ENCODE measurements at regions not wholly inside any gene's neighbourhood (a gene's known extent, or its start where the extent isn't known, plus 50 kb on each side); places are given as distances from the start of the nearest gene placed in this dataset.
A peak's percentile ranks its signal among the peaks of the same experiment; 100 is the strongest.

GRCh38 chr5:8581047-8581446 is 712.1 kb downstream of the MTRR start:
- no peak for TF ChIP-seq POLR2A (IDR thresholded peaks at IDR 0.05; ENCODE audit: low read depth, low read length)
- TF ChIP-seq TAF1 (IDR thresholded peaks at IDR 0.05; ENCODE audit: borderline replicate concordance, low read depth, low read length) = no peak
- TF ChIP-seq POLR2AphosphoS5 (IDR thresholded peaks at IDR 0.05; ENCODE audit: low read depth, low read length) = no peak
- no peak for DNase-seq (ENCODE audit: insufficient read length)
- no peak for FAIRE-seq

GRCh38 chr5:8585230-8586018 is 716.5 kb downstream of the MTRR start:
- FAIRE-seq (no peak), DNase-seq (ENCODE audit: insufficient read length) (no peak)
- TF ChIP-seq POLR2AphosphoS5 (IDR thresholded peaks at IDR 0.05; ENCODE audit: low read depth, low read length) (no peak), POLR2A (IDR thresholded peaks at IDR 0.05; ENCODE audit: low read depth, low read length) (no peak), TAF1 (IDR thresholded peaks at IDR 0.05; ENCODE audit: borderline replicate concordance, low read depth, low read length) (no peak)

DNA sequence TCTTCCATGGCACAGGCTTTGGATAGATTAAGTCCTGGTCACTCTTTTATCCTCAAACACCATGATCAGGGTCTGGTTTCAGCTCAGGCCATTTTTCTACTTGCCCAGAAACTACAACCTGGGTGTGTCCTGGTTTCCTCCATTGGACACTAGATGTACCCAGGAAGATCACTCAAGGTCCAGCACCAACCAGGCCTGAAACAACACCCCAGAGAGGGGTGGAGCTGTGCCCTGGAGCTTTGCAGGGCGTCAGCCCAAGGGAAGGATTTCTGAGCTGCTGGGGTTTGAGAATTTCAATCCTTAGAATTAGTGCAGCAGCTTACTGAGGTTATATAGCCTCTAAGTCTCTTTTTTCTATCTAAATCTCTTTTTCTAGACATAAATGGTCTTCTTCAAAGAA is 722.0 kb downstream of the MTRR start:
- TF ChIP-seq POLR2A (IDR thresholded peaks at IDR 0.05; ENCODE audit: low read depth, low read length) = no peak
- no peak for TF ChIP-seq POLR2AphosphoS5 (IDR thresholded peaks at IDR 0.05; ENCODE audit: low read depth, low read length)
- TF ChIP-seq TAF1 (IDR thresholded peaks at IDR 0.05; ENCODE audit: borderline replicate concordance, low read depth, low read length) = no peak
- DNase-seq (ENCODE audit: insufficient read length) (no peak), FAIRE-seq (no peak)

DNA sequence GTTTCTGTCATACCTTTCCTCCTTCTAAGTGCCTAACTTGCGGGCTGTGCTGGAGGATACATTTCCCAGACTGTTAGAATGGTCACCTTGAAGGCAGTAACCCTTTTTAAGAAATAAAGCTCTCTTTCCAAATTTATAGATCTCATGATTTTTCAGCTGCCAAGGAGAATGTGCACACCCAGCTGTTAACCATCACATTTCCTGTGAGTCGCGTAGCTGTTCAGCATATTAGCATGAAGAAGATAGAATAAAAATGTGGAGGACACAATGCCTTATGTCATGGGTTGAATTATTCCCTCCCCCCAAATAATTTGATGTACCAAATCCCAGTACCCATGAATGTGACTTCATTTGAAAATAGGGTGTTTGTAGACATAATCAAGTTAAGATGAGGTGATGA is 729.4 kb downstream of the MTRR start:
- TF ChIP-seq POLR2AphosphoS5 (IDR thresholded peaks at IDR 0.05; ENCODE audit: low read depth, low read length) (no peak), POLR2A (IDR thresholded peaks at IDR 0.05; ENCODE audit: low read depth, low read length) (no peak), TAF1 (IDR thresholded peaks at IDR 0.05; ENCODE audit: borderline replicate concordance, low read depth, low read length) (no peak)
- FAIRE-seq (no peak), DNase-seq (ENCODE audit: insufficient read length) (no peak)

- FAIRE-seq = no peak
- DNase-seq (ENCODE audit: insufficient read length) = no peak
- TF ChIP-seq TAF1 (IDR thresholded peaks at IDR 0.05; ENCODE audit: borderline replicate concordance, low read depth, low read length) (no peak), POLR2A (IDR thresholded peaks at IDR 0.05; ENCODE audit: low read depth, low read length) (no peak), POLR2AphosphoS5 (IDR thresholded peaks at IDR 0.05; ENCODE audit: low read depth, low read length) (no peak)
These were observed 730.0 kb downstream of the MTRR start for GRCh38 chr5:8598996-8599395.

DNA sequence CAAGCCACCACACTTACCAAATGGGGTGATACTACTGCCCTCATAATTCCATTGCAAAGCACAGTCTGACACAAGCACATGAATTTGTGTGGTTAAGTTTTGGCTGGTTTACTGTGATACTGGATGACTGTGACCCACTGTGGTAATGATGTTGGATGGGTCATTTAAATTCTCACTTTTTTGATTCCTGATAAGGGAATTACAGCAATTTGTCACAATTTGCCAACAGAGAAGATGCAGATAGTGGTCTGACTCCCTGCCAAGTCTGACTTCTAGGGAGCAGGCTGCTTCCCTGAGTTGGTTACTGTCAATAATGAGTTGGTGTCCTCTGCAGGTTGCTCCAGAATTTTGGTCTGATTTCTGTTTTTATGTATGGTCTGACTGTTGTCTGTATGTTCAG is 731.9 kb downstream of the MTRR start:
- TF ChIP-seq TAF1 (IDR thresholded peaks at IDR 0.05; ENCODE audit: borderline replicate concordance, low read depth, low read length) (no peak), POLR2A (IDR thresholded peaks at IDR 0.05; ENCODE audit: low read depth, low read length) (no peak), POLR2AphosphoS5 (IDR thresholded peaks at IDR 0.05; ENCODE audit: low read depth, low read length) (no peak)
- no peak for FAIRE-seq
- no peak for DNase-seq (ENCODE audit: insufficient read length)

GRCh38 chr5:8601831-8602354 is 732.9 kb downstream of the MTRR start:
- DNase-seq (ENCODE audit: insufficient read length) (no peak), FAIRE-seq (no peak)
- TF ChIP-seq TAF1 (IDR thresholded peaks at IDR 0.05; ENCODE audit: borderline replicate concordance, low read depth, low read length) (no peak), POLR2A (IDR thresholded peaks at IDR 0.05; ENCODE audit: low read depth, low read length) (no peak), POLR2AphosphoS5 (IDR thresholded peaks at IDR 0.05; ENCODE audit: low read depth, low read length) (no peak)

- FAIRE-seq = no peak
These were observed 737.3 kb downstream of the MTRR start for GRCh38 chr5:8606231-8606630.

GRCh38 chr5:8611067-8611466 is 742.1 kb downstream of the MTRR start:
- DNase-seq (ENCODE audit: insufficient read length) (no peak), FAIRE-seq (no peak)
- TF ChIP-seq TAF1 (IDR thresholded peaks at IDR 0.05; ENCODE audit: borderline replicate concordance, low read depth, low read length) = no peak
- TF ChIP-seq POLR2AphosphoS5 (IDR thresholded peaks at IDR 0.05; ENCODE audit: low read depth, low read length) = no peak
- TF ChIP-seq POLR2A (IDR thresholded peaks at IDR 0.05; ENCODE audit: low read depth, low read length) = no peak

More at GRCh38 chr5:8606231-8606630, 737.3 kb downstream of the MTRR start:
- TF ChIP-seq TAF1 (IDR thresholded peaks at IDR 0.05; ENCODE audit: borderline replicate concordance, low read depth, low read length) = no peak
- TF ChIP-seq POLR2AphosphoS5 (IDR thresholded peaks at IDR 0.05; ENCODE audit: low read depth, low read length) = no peak
- TF ChIP-seq POLR2A (IDR thresholded peaks at IDR 0.05; ENCODE audit: low read depth, low read length) = no peak
- no peak for DNase-seq (ENCODE audit: insufficient read length)

DNA sequence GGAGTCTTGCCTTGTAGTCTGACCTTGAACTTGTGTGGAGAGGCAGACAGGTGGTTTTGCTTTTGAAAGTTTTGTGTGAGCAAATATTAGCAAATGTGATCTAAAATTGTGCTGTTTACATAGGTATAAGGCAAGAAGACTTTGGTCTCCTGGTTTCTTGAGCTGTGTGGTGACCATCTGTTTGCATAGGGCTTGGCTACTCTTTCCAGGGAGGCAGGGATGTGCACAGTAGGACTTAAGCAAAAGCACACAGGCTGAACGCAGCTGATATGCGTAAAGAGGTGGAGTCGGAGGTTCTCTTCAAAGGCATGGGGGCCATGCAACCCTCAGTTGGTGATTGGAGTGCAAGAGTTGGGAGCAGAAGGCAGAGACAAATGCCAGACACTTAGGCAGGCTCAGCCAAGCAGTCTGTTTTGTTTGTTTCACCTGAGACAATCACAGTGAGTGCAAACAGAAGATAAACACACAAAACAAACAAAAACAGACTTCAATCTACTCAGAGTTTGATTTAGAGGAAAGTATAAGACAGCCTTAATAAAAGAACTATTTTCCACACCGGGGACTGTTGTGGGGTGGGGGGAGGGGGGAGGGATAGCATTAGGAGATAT is 744.2 kb downstream of the MTRR start:
- TF ChIP-seq POLR2A (IDR thresholded peaks at IDR 0.05; ENCODE audit: low read depth, low read length) (no peak), TAF1 (IDR thresholded peaks at IDR 0.05; ENCODE audit: borderline replicate concordance, low read depth, low read length) (no peak), POLR2AphosphoS5 (IDR thresholded peaks at IDR 0.05; ENCODE audit: low read depth, low read length) (no peak)
- DNase-seq (ENCODE audit: insufficient read length) (no peak), FAIRE-seq (no peak)

GRCh38 chr5:8615142-8615858 is 746.4 kb downstream of the MTRR start:
- TF ChIP-seq POLR2A (IDR thresholded peaks at IDR 0.05; ENCODE audit: low read depth, low read length) = no peak
- no peak for DNase-seq (ENCODE audit: insufficient read length)
- FAIRE-seq = peak; percentile 73
